Activated naive CD4-positive, alpha-beta T cell (primary cell): ENCODE measurements at regions not wholly inside any gene's neighbourhood (a gene's known extent, or its start where the extent isn't known, plus 50 kb on each side); places are given as distances from the start of the nearest gene placed in this dataset.

Experiments used
- DNase-seq, 4 experiments: peaks; one replicate each; lab custom pipeline; 2025; lab: John Stamatoyannopoulos, UW

GRCh38 chr22:49367041-49367697, 460.5 kb downstream of the BRD1 start:
- no peak for DNase-seq

GRCh38 chr22:49366437-49366836, 461.2 kb downstream of the BRD1 start:
- no peak for DNase-seq

GRCh38 chr22:49365910-49366309, 461.8 kb downstream of the BRD1 start:
- no peak for DNase-seq

- DNase-seq: no peak
Measured at GRCh38 chr22:49365191-49365837, 462.4 kb downstream of the BRD1 start.

GRCh38 chr22:49364398-49364797, 463.3 kb downstream of the BRD1 start:
- no peak for DNase-seq

GRCh38 chr22:49363526-49364230, 464.0 kb downstream of the BRD1 start:
- DNase-seq: no peak

GRCh38 chr22:49362211-49362839, 465.3 kb downstream of the BRD1 start:
- DNase-seq: no peak

- no peak for DNase-seq
Measured at GRCh38 chr22:49361164-49361563, 466.5 kb downstream of the BRD1 start.

- no peak for DNase-seq
Measured at GRCh38 chr22:49360746-49361145, 466.9 kb downstream of the BRD1 start.

GRCh38 chr22:49359076-49359475, 468.6 kb downstream of the BRD1 start:
- no peak for DNase-seq

- no peak for DNase-seq
Measured at GRCh38 chr22:49357661-49358440, 469.8 kb downstream of the BRD1 start.

- no peak for DNase-seq
Measured at GRCh38 chr22:49356428-49356827, 471.2 kb downstream of the BRD1 start.

GRCh38 chr22:49355211-49355920, 472.3 kb downstream of the BRD1 start:
- no peak for DNase-seq

- DNase-seq: no peak
Measured at GRCh38 chr22:49354516-49355210, 473.0 kb downstream of the BRD1 start.

GRCh38 chr22:49353235-49353634, 474.4 kb downstream of the BRD1 start:
- DNase-seq: no peak

GRCh38 chr22:49352361-49353169, 475.1 kb downstream of the BRD1 start:
- no peak for DNase-seq

GRCh38 chr22:49351761-49352227, 475.9 kb downstream of the BRD1 start:
- DNase-seq: no peak

- DNase-seq: no peak
Measured at GRCh38 chr22:49350441-49351121, 477.1 kb downstream of the BRD1 start.

GRCh38 chr22:49349841-49350381, 477.8 kb downstream of the BRD1 start:
- DNase-seq: no peak
